ENCODE measurements at regions not wholly inside any gene's neighbourhood (a gene's known extent, or its start where the extent isn't known, plus 50 kb on each side); places are given as distances from the start of the nearest gene placed in this dataset.

DNA sequence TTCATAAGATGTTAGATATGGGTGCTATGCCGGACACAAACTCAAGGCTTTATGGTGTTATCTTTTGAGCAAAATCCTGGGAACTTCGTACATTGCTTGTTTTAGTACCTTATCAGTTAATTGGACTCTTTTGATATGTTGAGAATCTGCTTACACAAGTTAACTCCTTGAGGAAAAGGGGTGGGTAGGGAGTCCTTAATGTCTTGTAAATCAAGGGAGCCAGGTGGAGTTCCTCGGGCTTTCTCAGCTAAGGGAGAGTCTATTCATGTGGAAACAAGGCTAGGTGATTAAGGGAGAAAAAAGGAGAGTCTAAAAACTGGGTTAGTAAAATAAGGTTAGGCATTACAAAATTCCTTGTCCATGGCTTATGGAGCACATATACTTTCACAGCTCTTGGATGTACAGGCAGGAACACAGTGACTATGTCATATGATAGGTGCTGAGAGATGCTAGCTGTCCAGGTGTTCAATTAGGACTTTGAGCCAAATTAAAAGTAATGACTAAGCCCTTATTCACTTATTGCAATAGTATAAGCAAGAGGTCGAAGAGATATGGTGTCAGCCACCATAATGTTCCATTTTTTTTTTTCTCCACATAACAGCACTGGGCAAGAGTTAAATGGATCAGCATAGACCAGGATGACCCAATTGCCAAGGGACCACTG, 59.5 kb upstream of the DYNAP start:
- H3K4me3 ChIP-seq = no peak overlapping the region
- no peaks in the 10 kb centered on the region for H3K9me3 ChIP-seq
- H3K27me3 ChIP-seq (ENCODE audit: low read depth) = no peaks in the 10 kb centered on the region
- ATAC-seq (no peak), DNase-seq (no peak)
- intact Hi-C loops (cut with DNase I) = no loop called here
- H3K27ac ChIP-seq = no peak overlapping the region
- no peaks in the 10 kb centered on the region for H3K4me1 ChIP-seq
- no peaks in the 10 kb centered on the region for H3K36me3 ChIP-seq
- TF ChIP-seq, protein P1, sequence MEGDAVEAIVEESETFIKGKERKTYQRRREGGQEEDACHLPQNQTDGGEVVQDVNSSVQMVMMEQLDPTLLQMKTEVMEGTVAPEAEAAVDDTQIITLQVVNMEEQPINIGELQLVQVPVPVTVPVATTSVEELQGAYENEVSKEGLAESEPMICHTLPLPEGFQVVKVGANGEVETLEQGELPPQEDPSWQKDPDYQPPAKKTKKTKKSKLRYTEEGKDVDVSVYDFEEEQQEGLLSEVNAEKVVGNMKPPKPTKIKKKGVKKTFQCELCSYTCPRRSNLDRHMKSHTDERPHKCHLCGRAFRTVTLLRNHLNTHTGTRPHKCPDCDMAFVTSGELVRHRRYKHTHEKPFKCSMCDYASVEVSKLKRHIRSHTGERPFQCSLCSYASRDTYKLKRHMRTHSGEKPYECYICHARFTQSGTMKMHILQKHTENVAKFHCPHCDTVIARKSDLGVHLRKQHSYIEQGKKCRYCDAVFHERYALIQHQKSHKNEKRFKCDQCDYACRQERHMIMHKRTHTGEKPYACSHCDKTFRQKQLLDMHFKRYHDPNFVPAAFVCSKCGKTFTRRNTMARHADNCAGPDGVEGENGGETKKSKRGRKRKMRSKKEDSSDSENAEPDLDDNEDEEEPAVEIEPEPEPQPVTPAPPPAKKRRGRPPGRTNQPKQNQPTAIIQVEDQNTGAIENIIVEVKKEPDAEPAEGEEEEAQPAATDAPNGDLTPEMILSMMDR (IDR thresholded peaks at IDR 0.05) = no peak

DNA sequence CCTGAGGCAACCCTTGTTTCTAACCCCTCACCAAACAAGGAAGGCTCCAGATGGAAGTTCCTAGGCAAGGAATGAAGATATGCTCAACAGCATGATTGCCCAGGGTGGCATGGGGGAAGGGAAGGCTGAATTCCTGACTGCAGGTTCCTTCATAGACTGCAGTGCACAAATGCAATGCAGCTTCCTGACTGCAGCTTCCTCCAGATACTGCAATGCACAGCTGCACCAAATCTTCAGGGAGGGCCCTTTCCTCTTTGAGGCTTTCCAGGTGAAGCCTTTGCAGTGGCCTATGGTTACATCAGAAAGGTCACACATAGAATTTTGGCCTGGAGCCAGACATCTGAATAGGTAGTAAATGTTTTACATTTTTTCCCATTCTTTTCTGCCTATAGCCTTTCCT, 58.8 kb upstream of the DYNAP start:
- ATAC-seq (no peak), DNase-seq (no peak)
- H3K36me3 ChIP-seq = no peaks in the 10 kb centered on the region
- H3K27me3 ChIP-seq (ENCODE audit: low read depth) = no peaks in the 10 kb centered on the region
- TF ChIP-seq, protein P1 (IDR thresholded peaks at IDR 0.05) = no peak
- H3K27ac ChIP-seq = no peak overlapping the region
- intact Hi-C loops (cut with DNase I) = no loop called here
- no peak overlapping the region for H3K4me3 ChIP-seq
- no peaks in the 10 kb centered on the region for H3K4me1 ChIP-seq
- no peaks in the 10 kb centered on the region for H3K9me3 ChIP-seq

DNA sequence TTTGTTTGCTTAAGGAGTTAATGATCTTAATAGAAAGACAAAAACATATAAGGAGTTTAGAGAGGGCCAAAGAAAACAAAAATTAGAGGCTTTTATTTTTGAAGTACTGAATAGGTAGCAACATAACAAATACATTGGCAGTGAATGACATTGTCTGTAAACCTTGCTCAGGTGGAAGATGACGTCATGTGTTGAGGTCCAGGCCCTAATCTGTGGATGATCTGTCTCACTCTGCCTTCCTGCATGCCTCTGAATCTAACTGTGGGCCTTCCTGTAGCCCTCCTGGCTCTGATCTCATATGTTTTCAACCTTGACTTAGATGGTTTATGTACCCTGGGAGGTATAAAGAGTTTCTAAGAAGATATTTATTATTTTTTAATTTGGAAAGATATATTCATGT, 58.1 kb upstream of the DYNAP start:
- intact Hi-C loops (cut with DNase I) = no loop called here
- Histone ChIP-seq H3K27ac (no peak overlapping the region), H3K36me3 (no peaks in the 10 kb centered on the region), H3K4me1 (no peaks in the 10 kb centered on the region), H3K4me3 (no peak overlapping the region), H3K27me3 (ENCODE audit: low read depth) (no peaks in the 10 kb centered on the region), H3K9me3 (no peaks in the 10 kb centered on the region)
- ATAC-seq = no peak
- DNase-seq = no peak
- TF ChIP-seq, protein P1 (IDR thresholded peaks at IDR 0.05) = no peak

Data from lower lobe of right lung (tissue), 2 donors.